ENCODE measurements at regions not wholly inside any gene's neighbourhood (a gene's known extent, or its start where the extent isn't known, plus 50 kb on each side); places are given as distances from the start of the nearest gene placed in this dataset.
A peak's percentile ranks its signal among the peaks of the same experiment; 100 is the strongest.
"Not testable (repeated sequence)": the region's sequence is repeated elsewhere in the genome, so short reads cannot be mapped to it uniquely, and the experiment has no call there.

- ATAC-seq (peak; percentile 52), DNase-seq (ENCODE audit: low spot score) (peak; percentile 53)
Measured at GRCh38 chr10:131821378-131822012, 79.3 kb upstream of the PPP2R2D start.

DNA sequence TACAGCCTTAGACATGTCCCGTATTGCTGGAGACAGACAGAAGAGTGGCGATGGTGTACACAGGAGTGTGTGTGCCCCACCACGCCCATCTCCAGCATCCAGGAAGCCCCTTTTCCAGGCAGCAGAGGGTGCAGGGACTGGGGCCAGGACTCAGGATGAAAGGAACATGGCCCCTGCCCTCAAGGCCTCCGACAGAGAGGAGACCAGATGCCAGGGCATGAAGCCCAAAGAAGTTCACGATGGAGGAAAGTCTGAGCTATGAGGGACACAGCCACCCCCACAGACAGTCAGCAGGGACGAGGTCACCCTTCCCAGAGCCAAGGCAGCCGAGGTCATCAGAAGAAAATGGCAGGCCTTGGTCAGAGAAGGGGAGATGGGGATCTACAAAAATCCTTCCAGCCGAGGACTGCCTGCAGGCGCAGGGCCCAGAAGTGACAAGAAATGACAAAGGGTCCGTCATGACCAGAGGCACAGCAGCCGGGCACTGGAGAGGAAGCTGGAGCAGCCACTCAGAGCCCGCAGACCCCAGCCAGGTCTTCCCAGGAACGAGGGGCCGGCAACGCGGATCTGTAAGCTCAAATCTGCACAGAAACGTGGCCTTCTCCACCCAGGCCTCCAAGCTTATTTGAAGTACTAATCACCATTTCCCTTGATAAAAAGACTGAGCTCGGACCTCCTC, 78.7 kb upstream of the PPP2R2D start:
- DNase-seq (ENCODE audit: low spot score) = peak; percentile 47
- peak; percentile 5 for ATAC-seq

DNA sequence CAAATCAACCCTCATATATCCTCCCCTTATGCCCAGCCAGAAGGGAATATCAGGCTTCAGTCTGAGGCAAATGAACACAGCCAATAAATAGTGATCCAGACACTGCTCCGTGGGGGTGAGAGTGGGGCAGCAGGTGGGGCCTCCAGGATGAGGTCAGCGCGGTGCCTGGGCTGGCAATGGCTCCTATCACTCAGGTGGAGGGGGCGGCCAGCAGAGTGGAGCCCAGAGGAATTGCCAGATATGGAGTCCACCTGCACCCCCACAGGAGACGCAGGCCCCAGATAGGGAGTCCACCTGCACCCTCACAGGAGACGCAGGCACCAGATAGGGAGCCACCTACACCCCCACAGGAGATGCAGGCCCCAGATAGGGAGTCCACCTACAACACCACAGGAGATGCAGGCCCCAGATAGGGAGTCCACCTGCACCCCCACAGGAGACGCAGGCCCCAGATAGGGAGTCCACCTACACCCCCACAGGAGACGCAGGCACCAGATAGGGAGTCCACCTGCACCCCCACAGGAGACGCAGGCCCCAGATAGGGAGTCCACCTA, 78.0 kb upstream of the PPP2R2D start:
- DNase-seq (ENCODE audit: low spot score) = peak; percentile 37
- no peak for ATAC-seq

DNA sequence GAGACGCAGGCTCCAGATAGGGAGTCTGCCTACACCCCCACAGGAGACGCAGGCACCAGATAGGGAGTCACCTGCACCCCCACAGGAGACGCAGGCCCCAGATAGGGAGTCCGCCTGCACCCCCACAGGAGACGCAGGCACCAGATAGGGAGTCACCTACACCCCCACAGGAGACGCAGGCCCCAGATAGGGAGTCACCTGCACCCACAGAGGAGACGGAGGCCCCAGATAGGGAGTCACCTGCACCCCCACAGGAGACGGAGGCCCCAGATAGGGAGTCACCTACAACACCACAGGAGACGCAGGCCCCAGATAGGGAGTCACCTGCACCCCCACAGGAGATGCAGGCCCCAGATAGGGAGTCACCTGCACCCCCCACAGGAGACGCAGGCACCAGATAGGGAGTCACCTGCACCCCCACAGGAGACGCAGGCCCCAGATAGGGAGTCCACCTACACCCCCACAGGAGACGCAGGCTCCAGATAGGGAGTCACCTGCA, 77.2 kb upstream of the PPP2R2D start:
- peak; percentile 21 for DNase-seq (ENCODE audit: low spot score)

DNA sequence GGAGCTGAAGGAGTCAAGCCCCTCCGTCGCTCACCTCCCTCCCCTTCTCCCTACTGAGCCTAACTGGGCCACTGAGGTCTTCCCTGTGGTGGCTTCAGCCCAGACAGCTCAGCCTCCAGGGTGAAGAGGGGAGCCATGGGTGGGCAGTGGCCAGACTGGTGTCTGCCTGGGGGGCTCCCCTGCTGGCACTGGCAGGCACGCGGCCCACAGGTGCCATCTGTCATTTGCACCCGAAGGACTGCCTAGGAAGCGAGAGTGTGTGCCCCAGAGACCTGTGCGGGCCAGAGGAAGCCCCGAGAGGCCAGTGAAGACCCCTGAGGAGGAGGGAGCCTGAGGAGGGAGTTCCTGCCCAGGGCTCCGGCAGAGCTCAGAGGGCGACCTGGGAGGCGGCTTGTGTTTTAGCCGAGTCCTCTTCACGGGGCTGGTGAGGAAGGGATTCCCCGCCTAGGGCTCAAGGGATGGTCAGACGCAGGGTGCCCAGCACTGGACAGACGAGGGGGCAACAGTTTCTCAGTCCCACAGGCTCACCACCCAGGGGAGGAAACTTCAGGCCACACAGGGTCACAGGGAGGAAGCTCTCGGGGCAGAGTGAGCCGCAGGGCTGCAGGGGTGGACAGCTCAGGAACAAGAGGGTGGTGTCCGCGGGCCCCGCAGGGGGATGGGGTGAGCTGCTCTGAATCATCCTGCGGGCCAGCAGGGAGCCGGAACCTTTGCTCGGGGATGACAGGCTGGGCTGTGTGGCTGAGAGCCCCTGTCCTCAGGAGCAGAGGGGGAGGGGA, 76.2 kb upstream of the PPP2R2D start:
- ATAC-seq = peak; percentile 48
- DNase-seq (ENCODE audit: low spot score) = peak; percentile 47

More for the DNA sequence above, 77.2 kb upstream of the PPP2R2D start:
- ATAC-seq = not testable (repeated sequence)

DNA sequence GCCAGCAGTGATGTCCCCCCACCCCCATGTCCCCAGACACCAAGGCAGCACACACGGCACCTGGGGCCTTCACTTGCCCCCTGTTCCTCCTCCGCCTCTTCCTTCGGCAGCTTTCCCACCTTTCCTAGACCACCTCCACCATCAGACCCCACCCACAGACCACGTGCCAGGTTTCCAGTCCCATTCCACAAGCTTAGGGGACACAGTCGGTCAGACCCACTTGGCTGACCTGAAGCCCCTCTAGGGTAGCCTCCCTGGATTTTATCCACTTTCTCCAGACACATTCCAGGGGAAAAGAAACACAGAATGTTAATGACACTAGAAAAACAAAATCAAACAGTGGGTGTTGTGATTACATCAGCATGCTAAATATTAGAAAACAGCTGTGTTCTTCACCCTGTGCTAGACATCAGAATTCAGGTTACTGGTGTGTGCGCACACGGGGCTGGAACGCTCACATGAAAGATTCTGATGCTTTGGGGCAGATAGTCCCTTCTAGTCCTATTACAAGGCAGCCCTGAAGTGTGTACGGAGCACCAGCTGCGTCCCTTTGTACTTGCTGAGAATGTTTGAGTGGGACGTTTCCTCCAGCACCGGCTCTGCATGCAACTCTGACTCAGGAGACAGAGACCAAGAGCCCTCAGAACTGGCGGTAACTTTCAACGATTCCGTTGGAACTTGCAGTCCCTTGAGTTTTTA, 75.5 kb upstream of the PPP2R2D start:
- DNase-seq (ENCODE audit: low spot score) = peak; percentile 46
- peak; percentile 43 for ATAC-seq

DNA sequence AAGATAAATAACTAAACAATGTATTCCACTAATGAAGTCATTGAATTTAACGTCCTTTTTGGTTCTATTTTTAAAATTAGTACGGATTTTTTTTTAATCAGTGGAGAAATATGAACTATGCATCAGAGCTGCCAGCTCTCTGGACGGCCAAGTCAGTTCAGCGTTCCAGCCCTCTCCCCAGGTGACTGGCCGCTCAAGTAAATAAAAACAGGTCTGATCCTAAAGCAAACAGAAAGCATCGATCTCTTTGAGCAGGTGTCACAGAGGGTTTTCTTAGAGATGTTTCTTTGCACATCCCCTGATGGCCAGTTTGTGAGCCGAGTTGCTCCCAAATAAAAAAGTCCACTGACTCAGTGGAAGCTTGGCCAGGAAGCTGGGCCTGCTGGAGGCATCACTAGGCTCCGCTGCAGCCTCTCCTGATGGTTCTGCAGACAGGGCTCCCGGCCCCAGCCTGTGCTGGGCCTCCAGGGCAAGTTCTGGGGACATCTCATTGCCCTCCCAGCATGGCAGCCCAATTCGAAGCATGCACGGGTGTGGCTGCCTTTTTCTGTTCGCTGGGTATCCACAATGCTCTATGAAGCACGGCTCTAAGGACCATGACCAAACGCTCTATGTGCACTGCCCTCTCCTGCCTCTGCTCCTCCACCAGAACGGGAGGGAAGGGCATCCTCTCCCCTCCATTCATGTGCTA, 74.7 kb upstream of the PPP2R2D start:
- DNase-seq (ENCODE audit: low spot score) (peak; percentile 67), ATAC-seq (peak; percentile 78)

- DNase-seq (ENCODE audit: low spot score) = peak; percentile 40
- ATAC-seq = no peak
Measured at GRCh38 chr10:131829156-131829930, 71.5 kb upstream of the PPP2R2D start.

DNA sequence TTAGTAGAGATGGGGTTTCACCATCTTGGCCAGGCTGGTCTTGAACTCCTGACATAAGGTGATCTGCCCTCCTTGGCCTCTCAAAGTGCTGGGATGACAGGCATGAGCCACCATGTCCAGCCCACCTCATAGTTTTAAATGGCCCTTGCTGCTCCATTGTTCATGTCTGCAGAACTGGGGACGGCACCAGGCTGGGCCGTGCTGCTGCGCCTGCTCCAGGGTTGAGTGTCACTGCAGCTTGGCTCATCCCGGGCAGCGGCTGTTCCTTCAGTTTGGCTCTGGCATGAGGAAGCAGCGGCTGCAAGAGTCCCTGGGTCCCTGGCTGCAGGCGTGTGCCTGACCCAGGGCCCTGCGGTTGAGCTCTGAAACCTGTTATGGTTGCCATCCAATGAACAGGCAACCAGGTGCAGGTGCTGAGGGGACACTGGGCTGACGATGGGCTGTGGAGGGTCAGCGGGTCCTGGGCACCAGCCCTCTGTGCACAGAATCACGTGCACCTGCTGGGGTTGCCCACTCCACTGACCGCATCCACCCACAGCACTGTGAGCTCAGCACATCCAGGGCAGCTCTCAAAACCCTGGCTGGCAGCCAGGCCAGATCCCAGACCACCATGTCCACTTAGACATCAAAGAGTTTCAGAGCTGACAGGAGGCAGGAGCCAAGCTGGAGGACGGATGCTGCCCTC, 70.2 kb upstream of the PPP2R2D start:
- no peak for DNase-seq (ENCODE audit: low spot score)
- no peak for ATAC-seq

DNA sequence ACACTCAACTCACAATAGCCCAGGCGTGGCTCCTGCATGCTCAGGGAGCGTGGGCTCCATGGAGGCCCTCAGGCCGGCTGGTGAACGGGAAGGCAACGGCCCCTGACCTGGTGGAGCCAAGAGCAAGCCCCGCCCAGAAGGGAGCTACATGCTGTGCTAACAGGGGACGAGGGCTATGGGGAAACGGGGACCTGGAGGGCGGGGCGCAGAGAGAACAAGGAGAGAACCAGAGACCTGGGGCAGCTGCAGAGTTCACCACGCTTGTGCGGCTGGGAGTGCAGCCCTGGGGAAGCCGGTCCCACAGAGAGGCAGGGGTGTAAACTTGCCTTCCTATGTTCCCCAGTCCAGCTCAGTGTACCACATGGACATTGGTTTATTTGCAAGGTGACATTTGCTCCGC, 69.2 kb upstream of the PPP2R2D start:
- DNase-seq (ENCODE audit: low spot score) = no peak
- no peak for ATAC-seq

DNA sequence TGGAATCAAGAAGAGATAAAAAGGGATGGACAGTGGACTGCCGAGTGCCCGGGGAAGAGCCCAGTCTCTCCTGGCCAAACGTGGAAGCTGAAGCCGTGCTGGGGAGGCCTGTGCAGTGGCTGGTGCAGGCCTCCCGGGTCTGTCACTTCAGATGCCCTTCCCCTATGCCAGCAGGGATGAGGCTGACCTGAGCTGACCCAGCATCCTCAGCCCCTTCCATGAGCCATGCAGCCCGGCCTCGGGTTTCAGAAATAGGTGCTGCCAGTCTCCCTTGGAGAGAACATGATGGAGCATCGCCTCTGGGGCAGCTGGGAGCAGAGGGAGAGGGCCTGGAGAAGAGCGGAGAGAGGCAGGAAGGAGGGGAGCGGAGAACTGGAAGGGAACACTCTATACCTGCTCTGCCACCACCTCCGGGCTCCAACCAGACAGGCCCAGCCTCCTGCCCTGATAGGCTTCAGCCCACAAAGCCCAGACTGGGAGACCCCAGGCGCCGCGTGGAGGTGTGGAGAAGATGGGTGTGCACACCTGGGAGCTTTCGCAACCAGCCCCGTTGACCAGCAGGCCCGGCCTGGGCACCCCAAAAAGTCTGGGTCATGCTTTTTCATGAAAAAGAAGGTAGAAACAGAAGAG, 68.6 kb upstream of the PPP2R2D start:
- ATAC-seq = no peak
- DNase-seq (ENCODE audit: low spot score) = no peak

GRCh38 chr10:131833013-131833412, 67.8 kb upstream of the PPP2R2D start:
- no peak for ATAC-seq
- DNase-seq (ENCODE audit: low spot score) = no peak

GRCh38 chr10:131833446-131834080, 67.2 kb upstream of the PPP2R2D start:
- no peak for ATAC-seq
- DNase-seq (ENCODE audit: low spot score) = no peak

DNA sequence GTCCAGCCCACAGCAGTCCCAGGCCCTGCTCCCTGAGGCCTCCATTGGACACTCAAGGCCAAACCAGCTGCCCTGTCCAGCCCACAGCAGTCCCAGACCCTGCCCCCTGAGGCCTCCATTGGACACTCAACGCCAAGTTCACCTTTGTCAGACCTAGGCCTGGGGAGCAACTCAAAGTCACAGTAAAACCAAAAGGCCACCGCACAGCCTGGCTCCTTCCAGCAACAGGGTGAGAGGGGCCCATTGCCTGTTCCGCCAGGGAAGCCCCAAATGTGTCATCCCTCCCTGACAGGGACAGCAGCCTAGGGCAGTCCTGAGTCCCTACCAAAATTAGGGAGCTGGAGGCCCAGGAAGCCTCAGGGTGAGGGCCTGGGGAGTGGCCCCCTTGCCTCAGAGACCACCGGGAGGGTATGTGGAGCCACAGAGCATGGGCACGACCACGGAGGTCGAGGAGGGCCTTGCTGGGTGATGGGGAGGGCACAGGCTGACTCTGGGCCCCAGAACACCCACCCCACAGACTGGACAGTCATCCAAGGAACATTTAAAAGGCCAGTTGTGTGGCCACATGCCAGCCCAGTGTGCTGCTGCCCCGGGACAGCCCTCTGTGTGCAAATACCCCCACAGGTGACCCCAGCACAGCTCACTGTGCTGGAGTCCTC, 66.5 kb upstream of the PPP2R2D start:
- DNase-seq (ENCODE audit: low spot score) (no peak), ATAC-seq (no peak)

DNA sequence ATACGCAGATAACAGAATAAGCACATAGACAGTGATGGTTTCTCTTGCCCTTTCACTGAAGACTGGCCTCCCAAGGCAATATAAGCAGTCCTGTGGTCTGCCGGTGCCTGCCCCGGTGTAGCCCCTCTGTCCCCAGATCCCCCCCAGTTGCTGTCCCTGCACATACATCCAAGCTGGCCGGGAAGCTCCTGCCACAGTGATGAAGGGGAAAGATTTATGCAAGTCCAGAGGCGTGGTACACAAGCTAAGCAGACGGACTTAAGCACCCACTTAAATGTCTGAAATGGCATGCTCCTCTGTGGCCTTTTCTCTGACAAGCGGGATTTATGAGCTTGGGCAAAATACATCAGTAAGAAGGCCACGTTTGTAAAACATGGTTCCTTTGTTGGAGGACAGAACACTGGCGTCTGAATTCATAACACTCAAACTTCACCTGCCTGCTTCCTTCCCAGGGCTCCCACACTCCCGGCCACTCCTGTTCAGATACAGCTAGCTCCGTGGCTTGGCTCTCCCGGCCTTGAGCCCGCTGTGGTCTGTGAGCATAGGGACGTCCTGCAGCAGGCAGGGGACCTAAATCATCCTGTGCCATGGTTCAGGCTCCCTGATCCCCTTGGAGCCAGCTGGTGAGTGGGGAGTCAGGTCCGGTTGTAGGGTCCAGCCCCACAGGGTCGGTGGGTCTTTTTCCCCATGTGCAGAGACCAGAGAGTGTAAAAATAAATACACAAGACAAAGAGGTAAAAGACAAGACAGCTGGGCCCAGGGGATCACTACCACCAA, 61.7 kb upstream of the PPP2R2D start:
- peak; percentile 43 for DNase-seq (ENCODE audit: low spot score)
- no peak for ATAC-seq

Measured in left lobe of liver (tissue), 2 donors.